HG03108 (cell line): ENCODE measurements at regions not wholly inside any gene's neighbourhood (a gene's known extent, or its start where the extent isn't known, plus 50 kb on each side); places are given as distances from the start of the nearest gene placed in this dataset.

ENCODE experiments used
- ATAC-seq: cut with Tn5 transposase; IDR thresholded peaks from one replicate; pipeline ENCODE4 v1.9.1; 2021; ENCODE audit warnings: moderate library complexity; ENCODE audit not compliant: unreplicated experiment

GRCh38 chr15:39167164-39168058 lies 413.5 kb upstream of the THBS1 start:
- no peak for ATAC-seq

DNA sequence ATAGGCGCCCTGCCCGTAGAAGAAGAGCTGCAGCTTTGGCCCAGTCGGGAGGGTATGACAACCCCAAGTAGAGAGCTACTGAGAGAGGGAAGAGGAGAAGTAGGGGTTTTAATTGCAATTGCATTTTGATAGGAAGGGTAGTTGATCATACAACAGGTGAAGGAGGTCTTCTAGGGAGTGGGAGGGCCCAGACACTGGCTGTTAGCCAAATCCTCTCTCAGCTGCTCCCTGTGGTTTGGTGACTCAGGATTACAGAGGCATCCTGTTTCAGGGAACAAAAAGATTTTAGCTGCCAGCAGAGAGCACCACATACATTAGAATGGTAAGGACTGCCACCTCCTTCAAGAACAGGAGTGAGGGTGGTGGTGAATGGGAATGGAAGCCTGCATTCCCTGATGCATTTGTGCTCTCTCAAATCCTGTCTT lies 408.9 kb upstream of the THBS1 start:
- ATAC-seq: no peak

- ATAC-seq: no peak
These were observed 408.2 kb upstream of the THBS1 start for GRCh38 chr15:39172380-39173281.

DNA sequence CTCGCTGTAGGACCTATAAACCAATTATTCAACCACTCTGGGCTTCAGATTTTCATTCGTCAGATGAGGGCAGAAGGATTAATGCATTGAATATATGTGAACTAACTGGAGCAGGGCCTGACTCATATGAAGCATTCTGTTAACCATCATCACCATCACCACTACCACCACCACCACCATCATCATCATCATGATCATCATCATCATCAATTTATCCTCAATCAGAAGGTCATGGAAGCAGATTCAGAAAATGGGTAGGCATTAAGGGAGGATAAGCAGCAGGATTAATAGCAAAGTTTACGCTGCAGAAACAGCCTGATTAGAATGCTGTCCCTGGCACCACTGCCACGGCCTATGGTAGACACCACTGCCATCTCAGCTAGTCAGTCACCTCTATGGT lies 407.5 kb upstream of the THBS1 start:
- ATAC-seq: no peak

- ATAC-seq: no peak
These were observed 406.5 kb upstream of the THBS1 start for GRCh38 chr15:39174332-39174731.

DNA sequence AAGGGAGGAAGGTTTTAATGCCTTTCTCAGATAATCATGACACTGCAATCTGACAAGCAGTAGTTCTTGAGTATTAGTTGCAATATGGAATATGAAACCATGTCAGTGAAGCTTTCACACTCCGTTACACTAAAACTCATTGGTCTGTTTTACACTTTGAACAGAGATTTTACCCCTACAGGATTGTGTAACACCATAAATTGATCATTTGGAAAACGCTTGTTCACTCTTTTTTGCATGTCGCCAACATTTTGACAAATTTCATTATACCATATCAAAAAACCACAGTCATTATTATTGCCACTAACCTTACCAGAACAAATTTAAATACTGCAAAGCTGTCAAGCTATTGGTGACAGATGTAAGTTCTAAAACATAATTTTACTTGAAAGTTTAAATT lies 404.8 kb upstream of the THBS1 start:
- ATAC-seq: no peak

- ATAC-seq: no peak
These were observed 403.3 kb upstream of the THBS1 start for GRCh38 chr15:39177561-39177960.

- no peak for ATAC-seq
These were observed 400.8 kb upstream of the THBS1 start for GRCh38 chr15:39180030-39180429.

- no peak for ATAC-seq
These were observed 400.4 kb upstream of the THBS1 start for GRCh38 chr15:39180483-39180933.

- ATAC-seq: no peak
These were observed 399.7 kb upstream of the THBS1 start for GRCh38 chr15:39181056-39181747.

- ATAC-seq: no peak
These were observed 398.9 kb upstream of the THBS1 start for GRCh38 chr15:39181940-39182339.

DNA sequence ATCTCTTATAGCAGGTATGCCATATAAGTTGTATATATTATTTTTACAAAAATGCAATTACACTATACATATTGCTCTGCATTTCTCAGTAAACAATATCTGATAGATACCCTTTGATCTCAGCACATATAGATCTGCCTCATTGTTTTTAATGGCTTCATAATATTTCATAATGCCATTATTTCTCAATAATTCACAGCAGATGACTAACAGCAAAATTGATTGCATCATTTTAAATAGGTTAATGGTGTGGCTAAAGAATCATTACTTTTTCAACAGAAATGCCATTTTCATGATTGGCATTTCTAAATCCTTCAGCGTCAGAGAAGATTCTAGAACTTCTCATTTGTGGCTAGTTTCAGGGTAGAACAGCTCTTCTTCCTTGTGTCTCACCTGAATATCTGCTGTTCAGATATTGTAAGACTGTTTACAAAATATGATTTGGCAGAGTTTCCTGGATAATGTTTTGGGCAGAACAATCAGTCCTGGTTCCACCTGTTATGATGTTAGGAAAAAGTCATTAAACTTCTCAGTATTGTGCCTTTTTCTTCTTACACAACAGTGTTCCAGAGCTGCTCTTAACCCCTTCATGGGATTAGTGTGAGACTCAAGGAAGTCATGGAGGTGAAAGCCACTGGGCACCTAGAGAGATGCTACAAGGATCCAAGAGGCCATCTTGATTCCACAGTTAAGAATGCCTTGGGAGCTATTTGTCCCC lies 397.6 kb upstream of the THBS1 start:
- ATAC-seq: no peak

GRCh38 chr15:39184701-39185390 lies 396.0 kb upstream of the THBS1 start:
- no peak for ATAC-seq

- no peak for ATAC-seq
These were observed 392.6 kb upstream of the THBS1 start for GRCh38 chr15:39188314-39188713.

- no peak for ATAC-seq
These were observed 391.9 kb upstream of the THBS1 start for GRCh38 chr15:39188930-39189329.

DNA sequence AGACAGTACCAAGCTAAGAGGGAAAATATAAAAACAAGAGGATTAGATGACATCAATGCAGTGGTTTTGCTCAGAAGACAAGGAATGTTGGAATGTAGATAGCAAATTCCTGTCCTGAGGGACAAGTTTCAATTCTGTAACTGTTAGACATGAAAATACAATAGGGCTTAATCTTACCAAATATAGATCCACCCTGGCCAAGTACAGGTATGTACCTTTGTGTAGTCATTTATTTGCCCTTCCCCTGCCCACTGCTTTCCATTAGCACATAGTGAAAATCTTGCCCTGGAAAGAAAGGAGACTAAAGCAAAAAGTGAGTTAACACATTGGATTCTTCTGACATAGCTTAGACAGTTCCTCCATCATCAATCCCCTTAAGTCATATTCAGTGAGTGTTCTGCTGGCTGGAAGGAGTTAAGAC lies 389.0 kb upstream of the THBS1 start:
- no peak for ATAC-seq

- no peak for ATAC-seq
These were observed 388.5 kb upstream of the THBS1 start for GRCh38 chr15:39192351-39192750.

GRCh38 chr15:39192979-39193560 lies 387.8 kb upstream of the THBS1 start:
- ATAC-seq: no peak

DNA sequence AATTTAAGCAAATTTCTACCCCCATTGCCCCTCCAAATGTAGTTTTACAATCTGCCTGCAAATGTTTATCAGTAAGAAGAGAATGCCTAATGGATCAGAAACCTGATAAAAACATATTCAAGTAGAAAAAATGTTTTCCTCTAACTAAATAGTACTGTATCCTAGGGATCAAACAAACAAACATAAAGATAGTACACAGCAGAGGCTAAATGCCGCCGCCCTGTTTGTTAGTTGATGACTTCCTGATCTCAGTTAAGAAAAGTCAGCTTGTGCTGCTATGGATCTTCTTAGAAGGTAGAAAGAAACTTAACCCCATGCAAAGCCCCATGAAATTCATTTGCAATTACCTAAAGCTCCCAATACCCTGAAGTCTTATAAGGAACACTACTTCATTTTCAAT lies 387.3 kb upstream of the THBS1 start:
- no peak for ATAC-seq
